HepG2 (cell line): ENCODE measurements at regions not wholly inside any gene's neighbourhood (a gene's known extent, or its start where the extent isn't known, plus 50 kb on each side); places are given as distances from the start of the nearest gene placed in this dataset.

ENCODE experiments used
- DNMT1 ChIP-seq: sonication (generic); formaldehyde crosslinking; IDR thresholded peaks from 2 replicates; pipeline ENCODE4 v1.5.1; 2020; ENCODE audit warnings: mild to moderate bottlenecking, missing genetic modification reagents
- GABPB1 ChIP-seq: IDR thresholded peaks from 2 replicates; pipeline ENCODE4 v1.6.1; 2016; ENCODE audit warnings: mild to moderate bottlenecking, missing genetic modification reagents, moderate library complexity, missing compliant biosample characterization
- GATA4 ChIP-seq: sonication (generic); IDR thresholded peaks from 2 replicates; pipeline ENCODE4 v1.6.1; 2016; ENCODE audit warnings: antibody characterized with exemption, low read depth, borderline replicate concordance
- KLF9 ChIP-seq: IDR thresholded peaks from 2 replicates; pipeline ENCODE4 v1.6.1; 2016; ENCODE audit warnings: low read depth
- MBD4 ChIP-seq: IDR thresholded peaks from 2 replicates; pipeline ENCODE4 v1.6.1; 2012; ENCODE audit warnings: low read length, inconsistent platforms, borderline replicate concordance
- NPAS2 ChIP-seq: sonication (generic); formaldehyde crosslinking; IDR thresholded peaks from 2 replicates; pipeline ENCODE4 v1.8.0; 2022; ENCODE audit warnings: mild to moderate bottlenecking, missing genetic modification reagents, borderline replicate concordance
- SAP130 ChIP-seq: IDR thresholded peaks from 2 replicates; pipeline ENCODE4 v1.6.1; 2016; ENCODE audit warnings: low read depth
- THAP9 ChIP-seq: sonication (generic); formaldehyde crosslinking; IDR thresholded peaks from 2 replicates; pipeline ENCODE4; 2020; ENCODE audit warnings: missing genetic modification reagents, mild to moderate bottlenecking, borderline replicate concordance
- ZBTB40 ChIP-seq, 2 experiments: fragments of 450-650 bp in 1 of 2; sonication (generic) in 1 of 2; formaldehyde crosslinking in 1 of 2; IDR thresholded peaks; 2 replicates each; pipeline versions ENCODE4 v1.6.1 to v1.8.0; 2016 to 2022; ENCODE audit warnings: antibody characterized with exemption in 1 of 2, mild to moderate bottlenecking in 1 of 2, missing genetic modification reagents in 1 of 2
- ZFP90 ChIP-seq: sonication (generic); formaldehyde crosslinking; IDR thresholded peaks from 2 replicates; pipeline ENCODE4 v1.8.0; 2022; ENCODE audit warnings: missing genetic modification reagents, mild to moderate bottlenecking, inconsistent platforms, borderline replicate concordance
- ZNF274 ChIP-seq: sonication (generic); formaldehyde crosslinking; IDR thresholded peaks from 2 replicates; pipeline ENCODE4 v1.5.1; 2020; ENCODE audit warnings: mild to moderate bottlenecking, missing genetic modification reagents
- ZNF292 ChIP-seq: sonication (generic); formaldehyde crosslinking; IDR thresholded peaks from 2 replicates; pipeline ENCODE4 v1.8.1; 2022; ENCODE audit warnings: mild to moderate bottlenecking, low read depth, missing genetic modification reagents, borderline replicate concordance
- ZNF30 ChIP-seq: sonication (generic); formaldehyde crosslinking; IDR thresholded peaks from 2 replicates; pipeline ENCODE4 v1.5.0; 2020; ENCODE audit warnings: mild to moderate bottlenecking, missing genetic modification reagents
- ZNF557 ChIP-seq: sonication (generic); formaldehyde crosslinking; IDR thresholded peaks from 2 replicates; pipeline ENCODE4 v1.4.0; 2020; ENCODE audit warnings: missing genetic modification reagents
- ZNF761 ChIP-seq: sonication (generic); formaldehyde crosslinking; conservative IDR thresholded peaks from 2 replicates; pipeline ENCODE4 v1.4.0; 2020; ENCODE audit warnings: mild to moderate bottlenecking, missing genetic modification reagents
- ZNF850 ChIP-seq: sonication (generic); formaldehyde crosslinking; conservative IDR thresholded peaks from 2 replicates; pipeline ENCODE4 v1.9.0; 2021; ENCODE audit warnings: mild to moderate bottlenecking, missing genetic modification reagents
- ZSCAN22 ChIP-seq: sonication (generic); formaldehyde crosslinking; IDR thresholded peaks from 2 replicates; pipeline ENCODE4 v1.4.0; 2020; ENCODE audit warnings: mild to moderate bottlenecking, missing genetic modification reagents

- TF ChIP-seq MBD4 (no peak), ZSCAN22 (CRISPR knock-in tag) (no peak), GABPB1 (peak; percentile 73), ZFP90 (peak; percentile 73; the same call in 1 of the 2 replicates), DNMT1 (CRISPR knock-in tag) (0 out of 2 replicates have a peak, but pooled peaks have one; percentile 32), ZNF850 (CRISPR knock-in tag) (no peak), ZNF557 (CRISPR knock-in tag) (no peak), ZBTB40 (IDR thresholded peaks at IDR 0.05) (no peak), ZBTB40 (CRISPR knock-in tag; IDR thresholded peaks at IDR 0.05) (peak; percentile 70), ZNF292 (peak; percentile 67), ZNF30 (CRISPR knock-in tag) (0 out of 2 replicates have a peak, but pooled peaks have one; percentile 29), THAP9 (CRISPR knock-in tag) (no peak), NPAS2 (CRISPR knock-in tag) (no peak), ZNF761 (CRISPR knock-in tag) (peak; percentile 77; the same call in 1 of the 2 replicates), KLF9 (CRISPR knock-in tag) (no peak), SAP130 (peak; percentile 96), ZNF274 (CRISPR knock-in tag) (no peak; the same call in 1 of the 2 replicates), GATA4 (peak; percentile 64; the same call in 1 of the 2 replicates)
Observed at GRCh38 chr9:94030318-94031179, 53.7 kb upstream of the PTPDC1 start (continued).
